ENCODE measurements at regions not wholly inside any gene's neighbourhood (a gene's known extent, or its start where the extent isn't known, plus 50 kb on each side); places are given as distances from the start of the nearest gene placed in this dataset.

- no peak overlapping the region for H2BK15ac ChIP-seq (ENCODE audit: low read depth, low read length)
- no CpG with 5 or more reads among the region's 1 CpG for WGBS (ENCODE audit: extremely low coverage, insufficient read length, low lambda C conversion rate)
- Mint-ChIP-seq H3K4me1 (peaks cover 5 to 8% of the 10 kb centered on the region in 2 experiments), H3K27me3 (ENCODE audit: low read depth) (no peaks in the 10 kb centered on the region), H3K4me3 (no peak overlapping the region), H3K27ac (no peak overlapping the region), H3K9me3 (peaks cover 16 to 21% of the 10 kb centered on the region in 2 experiments), H3K36me3 (ENCODE audit: insufficient read depth in 1 of 3, low read depth in 3 of 3) (peaks cover 6 to 26% (median 8%) of the 10 kb centered on the region in 3 experiments; a peak in 5 of 7 replicates)
- no peak overlapping the region for H3K14ac ChIP-seq (ENCODE audit: insufficient read depth, low read length)
- H2BK120ac ChIP-seq (ENCODE audit: low read depth, low read length, poor library complexity, severe bottlenecking): no peak overlapping the region
- no peak overlapping the region for H3K4ac ChIP-seq (ENCODE audit: low read depth, low read length)
- no peak overlapping the region for H3K18ac ChIP-seq (ENCODE audit: insufficient read length, low read depth, low read length)
- no peak overlapping the region for H2BK12ac ChIP-seq (ENCODE audit: insufficient read length, low read depth, low read length)
- H2BK20ac ChIP-seq (ENCODE audit: low read depth, low read length, poor library complexity, severe bottlenecking): no peak overlapping the region
- H4K91ac ChIP-seq (ENCODE audit: insufficient read length, low read depth, low read length): no peak overlapping the region
- no peaks in the 10 kb centered on the region for H3K23me2 ChIP-seq (ENCODE audit: insufficient read length, low read depth, low read length, poor library complexity, severe bottlenecking)
- H3K23ac ChIP-seq (ENCODE audit: insufficient read length, low read depth, low read length): no peak overlapping the region
- no peak overlapping the region for H3K4me2 ChIP-seq (ENCODE audit: insufficient read depth, insufficient read length, low read length)
- H4K8ac ChIP-seq (replicated peaks; ENCODE audit: insufficient read length, low read depth, low read length): no peak overlapping the region
- TF ChIP-seq CTCF (conservative IDR thresholded peaks at IDR 0.05): no peak
- no peak for DNase-seq
- H2AFZ ChIP-seq (ENCODE audit: low read length): no peak overlapping the region
- H2BK5ac ChIP-seq (ENCODE audit: insufficient read length, low read length): no peak overlapping the region
- H4K20me1 ChIP-seq (ENCODE audit: control insufficient read depth, insufficient read depth, insufficient read length): no peaks in the 10 kb centered on the region
- no peaks in the 10 kb centered on the region for H3K9me3 ChIP-seq (ENCODE audit: control insufficient read depth, low read depth, low read length)
- H3K79me1 ChIP-seq (ENCODE audit: insufficient read depth, low read depth, low read length, poor library complexity, severe bottlenecking): no peaks in the 10 kb centered on the region
- no peak overlapping the region for H2AK5ac ChIP-seq (ENCODE audit: insufficient read length, low read length)
- H4K5ac ChIP-seq (ENCODE audit: insufficient read length, low read depth, low read length): no peak overlapping the region
- H3K9ac ChIP-seq (ENCODE audit: extremely low read depth, insufficient read length, low read length): no peak overlapping the region
- no peak overlapping the region for H3K27ac ChIP-seq (ENCODE audit: insufficient read length, low read depth, low read length)
- H3T11ph ChIP-seq (ENCODE audit: low read length): no peak overlapping the region
- H3K4me1 ChIP-seq (ENCODE audit: insufficient read depth, low read length): peaks cover 3% of the 10 kb centered on the region; the same call in 1 of the 2 replicates
- H3K27me3 ChIP-seq (ENCODE audit: insufficient read depth, low read length): no peaks in the 10 kb centered on the region
- H3K56ac ChIP-seq (ENCODE audit: insufficient read length, low read depth, low read length): no peak overlapping the region
- no peaks in the 10 kb centered on the region for H3K79me2 ChIP-seq (ENCODE audit: insufficient read depth, low read length)
Observed at GRCh38 chr6:12436683-12437082, 146.5 kb downstream of the EDN1 start.

Measured in H9 (cell line).